Spleen (tissue), 7 donors: ENCODE measurements at regions not wholly inside any gene's neighbourhood (a gene's known extent, or its start where the extent isn't known, plus 50 kb on each side); places are given as distances from the start of the nearest gene placed in this dataset.

Source experiments
- POLR2A ChIP-seq, 3 donors: fragments of 450-650 bp; IDR thresholded peaks; one replicate each; pipeline ENCODE4 v1.5.1; 2017; ENCODE audit warnings: antibody characterized with exemption in 3 of 3, mild to moderate bottlenecking in 1 of 3
- POLR2AphosphoS5 ChIP-seq, 3 donors: sonication (generic); formaldehyde crosslinking; IDR thresholded peaks; one replicate each; pipeline ENCODE4 v1.5.1; 2017; ENCODE audit warnings: antibody characterized with exemption in 3 of 3
- TF ChIP-seq, protein P1 (sequence below), 11 experiments: fragments of 200-600 bp in 7 of 11; fragments of 450-650 bp in 4 of 11; sonication (generic) in 4 of 11; IDR thresholded peaks in 8 of 11; conservative IDR thresholded peaks in 3 of 11; 1 replicate in 7 of 11; 2 replicates in 4 of 11; pipeline versions ENCODE4 v1.4.0 to v1.8.0; 2016 to 2021; ENCODE audit warnings: antibody characterized with exemption in 11 of 11, inconsistent platforms in 4 of 11, mild to moderate bottlenecking in 1 of 11
- donor health status: DM: no; HTN: no; CAD: no; lungs with moderate emphysema.
- donor health status: DM: no; HTN: no; CAD: no.
- donor health status: DM: no; HTN: no; CAD: no.

- TF ChIP-seq, protein P1, sequence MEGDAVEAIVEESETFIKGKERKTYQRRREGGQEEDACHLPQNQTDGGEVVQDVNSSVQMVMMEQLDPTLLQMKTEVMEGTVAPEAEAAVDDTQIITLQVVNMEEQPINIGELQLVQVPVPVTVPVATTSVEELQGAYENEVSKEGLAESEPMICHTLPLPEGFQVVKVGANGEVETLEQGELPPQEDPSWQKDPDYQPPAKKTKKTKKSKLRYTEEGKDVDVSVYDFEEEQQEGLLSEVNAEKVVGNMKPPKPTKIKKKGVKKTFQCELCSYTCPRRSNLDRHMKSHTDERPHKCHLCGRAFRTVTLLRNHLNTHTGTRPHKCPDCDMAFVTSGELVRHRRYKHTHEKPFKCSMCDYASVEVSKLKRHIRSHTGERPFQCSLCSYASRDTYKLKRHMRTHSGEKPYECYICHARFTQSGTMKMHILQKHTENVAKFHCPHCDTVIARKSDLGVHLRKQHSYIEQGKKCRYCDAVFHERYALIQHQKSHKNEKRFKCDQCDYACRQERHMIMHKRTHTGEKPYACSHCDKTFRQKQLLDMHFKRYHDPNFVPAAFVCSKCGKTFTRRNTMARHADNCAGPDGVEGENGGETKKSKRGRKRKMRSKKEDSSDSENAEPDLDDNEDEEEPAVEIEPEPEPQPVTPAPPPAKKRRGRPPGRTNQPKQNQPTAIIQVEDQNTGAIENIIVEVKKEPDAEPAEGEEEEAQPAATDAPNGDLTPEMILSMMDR (IDR thresholded peaks at IDR 0.05 in 8 of 11, conservative IDR thresholded peaks at IDR 0.05 in 3 of 11), result no peak
- TF ChIP-seq POLR2A (IDR thresholded peaks at IDR 0.05), result no peak
- no peak for TF ChIP-seq POLR2AphosphoS5 (IDR thresholded peaks at IDR 0.05)
These were observed 56.3 kb downstream of the TMEM174 start for GRCh38 chr5:73229271-73229670.
